HG03432 (cell line): ENCODE measurements at regions not wholly inside any gene's neighbourhood (a gene's known extent, or its start where the extent isn't known, plus 50 kb on each side); places are given as distances from the start of the nearest gene placed in this dataset.
"Not testable (repeated sequence)": the region's sequence is repeated elsewhere in the genome, so short reads cannot be mapped to it uniquely, and the experiment has no call there.

Experiments
- ATAC-seq: cut with Tn5 transposase; IDR thresholded peaks from one replicate; pipeline ENCODE4 v1.9.1; 2021; ENCODE audit warnings: mild to moderate bottlenecking, moderate library complexity; ENCODE audit not compliant: unreplicated experiment

- ATAC-seq = no peak
Measured at GRCh38 chr10:22875581-22875980, 52.3 kb upstream of the ARMC3 start.

DNA sequence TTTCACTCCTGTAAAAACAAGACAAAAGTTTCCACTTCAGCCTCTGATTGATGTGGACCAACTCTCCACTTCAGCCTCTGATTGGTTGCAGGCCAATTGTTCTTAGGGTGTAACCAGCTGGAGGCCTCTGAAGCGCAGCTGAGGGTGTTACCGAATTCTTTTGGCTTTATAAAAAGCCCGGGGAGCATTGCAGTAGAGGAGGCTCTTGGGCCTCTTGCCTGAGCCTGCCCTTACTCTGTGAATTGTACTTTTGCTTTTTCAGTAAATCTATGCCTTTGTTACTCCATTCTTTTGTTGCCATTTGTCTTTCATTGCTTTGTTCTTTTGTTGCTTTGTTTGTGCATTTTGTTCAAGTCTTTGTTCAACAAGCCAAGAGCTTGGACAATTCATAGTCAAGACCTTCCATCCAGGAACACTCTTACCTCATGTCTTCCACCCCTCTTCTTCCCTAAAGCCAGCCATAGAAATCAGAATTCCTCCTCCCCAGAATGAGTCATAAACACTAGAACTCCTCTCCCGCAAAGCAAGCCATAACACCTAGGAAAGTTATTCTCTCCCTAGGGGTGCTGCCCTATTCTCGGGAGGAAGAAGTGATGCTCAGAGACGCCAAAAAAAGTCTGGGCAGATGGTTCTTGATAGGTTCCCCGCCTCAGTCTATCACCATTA lies 53.5 kb upstream of the ARMC3 start:
- ATAC-seq = no peak

- peak; percentile 83 for ATAC-seq
Measured at GRCh38 chr10:22856444-22857074, 71.3 kb upstream of the ARMC3 start.

DNA sequence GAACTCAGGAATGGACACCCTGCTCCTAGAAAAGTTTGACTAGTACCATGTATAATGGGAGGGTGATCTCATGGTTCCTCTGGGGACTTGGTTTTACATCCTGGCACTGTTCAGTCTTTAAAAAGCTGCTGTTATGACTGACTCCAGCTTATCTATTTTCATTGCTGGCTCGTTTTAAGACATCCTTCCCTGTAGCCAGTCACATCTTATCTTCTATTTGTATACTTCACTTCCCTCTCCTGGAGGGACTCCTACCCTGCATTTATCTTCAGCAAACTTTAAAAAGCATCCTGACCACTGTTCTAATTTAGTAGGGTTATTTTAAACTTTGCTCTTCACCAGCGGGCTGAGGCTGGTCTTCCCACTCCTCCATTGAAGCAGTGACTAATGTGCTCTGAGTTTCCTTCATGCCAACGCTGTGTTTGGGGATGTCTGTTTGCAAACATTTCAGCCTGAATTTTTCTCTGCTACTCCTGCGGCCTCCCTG lies 72.9 kb upstream of the ARMC3 start:
- ATAC-seq = no peak

GRCh38 chr10:22853906-22854447 lies 73.9 kb upstream of the ARMC3 start:
- ATAC-seq = no peak

- ATAC-seq = no peak
Measured at GRCh38 chr10:22852712-22853353, 75.0 kb upstream of the ARMC3 start.

DNA sequence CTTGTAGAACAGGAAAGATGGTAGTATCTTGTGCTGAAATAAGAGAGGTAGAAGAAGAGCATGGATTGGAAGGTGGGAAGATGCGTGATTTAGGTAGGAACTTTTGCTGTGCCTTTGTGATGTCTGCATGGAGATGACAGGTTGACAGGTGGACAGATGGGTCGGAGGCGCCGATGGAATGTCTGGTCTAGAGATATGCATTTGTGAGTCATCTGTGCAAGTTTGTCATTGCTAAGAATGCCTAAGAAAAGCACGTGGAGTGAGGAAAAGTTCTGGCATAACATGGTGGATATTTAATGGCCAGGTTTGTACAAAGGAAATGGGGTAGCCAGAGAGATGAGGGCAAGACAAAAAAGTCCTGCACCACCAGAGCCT lies 76.0 kb upstream of the ARMC3 start:
- no peak for ATAC-seq

DNA sequence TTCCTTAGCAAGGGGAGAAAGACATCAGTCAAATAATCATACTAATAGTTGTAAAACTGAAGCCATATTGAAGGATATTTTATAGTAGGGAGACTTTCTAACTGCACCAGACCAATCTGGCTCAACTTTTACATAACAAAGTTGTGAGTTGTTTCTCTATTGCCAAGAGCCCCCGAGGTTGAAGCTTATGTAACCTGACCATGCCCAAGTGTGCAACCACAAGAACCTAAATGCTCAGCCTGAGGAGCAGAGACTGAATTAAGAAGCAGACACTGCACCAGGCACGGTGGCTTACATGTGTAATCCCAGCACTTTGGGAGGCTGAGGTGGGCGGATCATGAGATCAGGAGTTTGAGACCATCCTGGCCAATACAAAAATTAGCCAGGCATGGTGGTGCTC lies 77.3 kb upstream of the ARMC3 start:
- ATAC-seq = no peak

GRCh38 chr10:22849077-22849805 lies 78.6 kb upstream of the ARMC3 start:
- peak; percentile 55 for ATAC-seq

DNA sequence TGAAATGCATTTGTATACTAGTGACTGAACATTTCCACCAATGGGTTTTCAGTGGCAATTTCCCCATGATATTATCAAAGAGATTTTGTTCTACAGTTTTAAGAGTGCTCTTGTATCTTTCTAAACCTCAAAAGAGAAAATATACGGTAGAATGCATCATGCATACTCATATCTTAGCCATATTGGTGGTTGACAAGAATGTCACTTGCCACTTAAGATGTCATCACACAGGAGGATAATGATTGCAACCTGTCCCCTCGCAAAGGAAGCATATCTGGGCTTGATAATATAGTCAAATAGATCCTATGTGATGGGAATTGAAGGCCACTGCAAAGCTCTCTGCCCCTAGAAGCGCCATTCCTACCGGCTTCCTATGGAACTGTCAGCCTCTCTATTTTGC lies 79.3 kb upstream of the ARMC3 start:
- no peak for ATAC-seq

- no peak for ATAC-seq
Measured at GRCh38 chr10:22846294-22846693, 81.6 kb upstream of the ARMC3 start.

- no peak for ATAC-seq
Measured at GRCh38 chr10:22839639-22840038, 88.2 kb upstream of the ARMC3 start.

GRCh38 chr10:22837771-22838170 lies 90.1 kb upstream of the ARMC3 start:
- no peak for ATAC-seq

DNA sequence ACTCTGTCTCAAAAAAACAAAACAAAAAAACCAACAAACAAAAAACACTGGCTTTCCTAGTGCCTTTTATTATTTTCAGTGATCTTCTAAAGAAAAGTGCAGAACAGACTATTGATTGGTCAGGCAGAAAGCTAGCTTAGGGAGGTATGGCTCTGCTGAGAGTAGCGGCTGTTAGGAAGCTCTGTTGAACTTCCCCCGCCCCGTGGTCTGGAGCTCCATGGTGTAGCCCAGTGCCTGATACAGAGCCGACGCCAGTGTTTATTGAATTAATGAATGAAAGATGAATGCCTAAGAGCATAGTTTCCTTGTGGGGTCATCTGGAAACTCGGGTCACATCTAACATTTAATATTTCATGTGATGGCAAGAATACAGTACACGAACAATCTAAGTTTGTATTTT lies 90.5 kb upstream of the ARMC3 start:
- ATAC-seq = no peak

DNA sequence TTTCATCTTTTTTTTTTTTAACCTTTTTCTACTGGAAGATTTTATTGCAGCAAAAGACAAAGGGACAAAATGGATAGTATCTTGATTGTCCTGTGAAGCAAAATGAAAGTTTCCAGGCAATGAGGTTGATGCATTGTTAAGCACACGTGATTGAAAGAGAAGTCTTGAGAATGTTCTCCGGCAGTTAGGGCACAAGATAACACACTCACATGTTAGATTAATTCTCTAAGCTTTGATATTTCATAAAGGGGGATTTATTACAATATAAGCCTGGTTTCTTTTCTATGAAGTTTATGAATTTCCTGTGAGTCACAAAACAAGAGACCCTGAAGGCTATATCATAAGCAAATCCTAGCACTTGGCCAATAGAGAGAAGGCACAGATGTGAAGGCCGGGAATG lies 93.4 kb upstream of the ARMC3 start:
- no peak for ATAC-seq

- no peak for ATAC-seq
Measured at GRCh38 chr10:22833781-22834180, 94.1 kb upstream of the ARMC3 start.

DNA sequence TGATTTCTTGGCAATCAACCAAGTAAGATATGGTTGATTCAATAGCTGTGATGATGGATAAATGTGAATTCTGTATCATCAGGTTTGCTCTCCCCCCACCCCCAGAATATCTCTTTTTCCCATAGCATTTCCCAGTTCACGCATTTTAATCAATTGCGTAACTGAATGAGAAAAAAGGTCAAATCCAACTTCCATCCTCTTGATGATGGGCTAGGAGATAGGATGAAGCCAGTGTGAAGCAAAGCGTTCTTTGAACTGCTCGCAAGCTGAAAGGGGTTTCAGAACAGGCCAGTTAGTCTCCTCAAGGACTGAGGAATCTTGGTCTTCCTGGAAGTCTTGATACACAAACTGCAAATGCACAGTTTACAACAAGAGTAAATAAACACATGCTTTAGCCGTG lies 94.5 kb upstream of the ARMC3 start:
- ATAC-seq = no peak

- no peak for ATAC-seq
Measured at GRCh38 chr10:22832851-22833250, 95.0 kb upstream of the ARMC3 start.

- ATAC-seq = no peak
Measured at GRCh38 chr10:22832066-22832602, 95.7 kb upstream of the ARMC3 start.

GRCh38 chr10:22831586-22831985 lies 96.3 kb upstream of the ARMC3 start:
- no peak for ATAC-seq

DNA sequence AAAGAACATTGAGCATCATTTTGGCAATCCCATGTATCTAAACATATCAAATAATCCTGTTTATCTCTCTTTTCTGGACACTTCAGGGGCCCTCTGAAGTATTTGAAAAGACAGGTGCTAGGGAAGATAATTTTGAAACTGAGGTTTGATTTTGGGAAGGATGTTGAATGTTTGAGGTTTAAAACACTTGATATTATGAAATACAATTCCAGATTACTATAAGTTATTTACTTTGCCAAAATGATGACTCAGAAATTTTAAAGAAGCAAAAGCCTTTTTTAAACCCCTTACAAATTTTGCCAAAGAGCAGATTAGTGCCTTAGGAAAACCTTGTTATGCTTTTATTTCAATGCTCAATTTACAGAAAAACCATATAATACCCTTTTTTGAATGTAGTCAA lies 99.1 kb upstream of the ARMC3 start:
- not testable (repeated sequence) for ATAC-seq
